T-helper 1 cell (primary cell): ENCODE measurements at regions not wholly inside any gene's neighbourhood (a gene's known extent, or its start where the extent isn't known, plus 50 kb on each side); places are given as distances from the start of the nearest gene placed in this dataset.

ENCODE experiments used
- DNase-seq, 5 donors: peaks; one replicate each; pipeline ENCODE4 v3.0.0-alpha.2; 2012 to 2020

- no peak for DNase-seq
Observed at GRCh38 chr16:6560306-6561100, 772.1 kb upstream of the RBFOX1 start.

GRCh38 chr16:6558661-6559060 lies 774.0 kb upstream of the RBFOX1 start:
- DNase-seq = no peak

- DNase-seq = no peak
Observed at GRCh38 chr16:6558126-6558525, 774.5 kb upstream of the RBFOX1 start.

GRCh38 chr16:6557353-6558023 lies 775.2 kb upstream of the RBFOX1 start:
- DNase-seq = no peak

- no peak for DNase-seq
Observed at GRCh38 chr16:6549415-6549814, 783.2 kb upstream of the RBFOX1 start.

GRCh38 chr16:6548507-6548906 lies 784.1 kb upstream of the RBFOX1 start:
- DNase-seq = no peak

GRCh38 chr16:6547131-6547530 lies 785.5 kb upstream of the RBFOX1 start:
- no peak for DNase-seq

GRCh38 chr16:6545329-6545728 lies 787.3 kb upstream of the RBFOX1 start:
- DNase-seq = no peak

GRCh38 chr16:6541267-6541666 lies 791.4 kb upstream of the RBFOX1 start:
- DNase-seq = no peak

GRCh38 chr16:6536411-6536810 lies 796.2 kb upstream of the RBFOX1 start:
- DNase-seq = no peak

- DNase-seq = no peak
Observed at GRCh38 chr16:6531067-6531466, 801.6 kb upstream of the RBFOX1 start.

GRCh38 chr16:6528217-6528616 lies 804.4 kb upstream of the RBFOX1 start:
- no peak for DNase-seq

GRCh38 chr16:6527646-6528045 lies 805.0 kb upstream of the RBFOX1 start:
- DNase-seq = no peak

GRCh38 chr16:6524501-6524900 lies 808.1 kb upstream of the RBFOX1 start:
- DNase-seq = no peak

GRCh38 chr16:6517020-6517720 lies 815.5 kb upstream of the RBFOX1 start:
- DNase-seq = no peak

- no peak for DNase-seq
Observed at GRCh38 chr16:6512512-6512911, 820.1 kb upstream of the RBFOX1 start.

- DNase-seq = no peak
Observed at GRCh38 chr16:6510261-6510660, 822.4 kb upstream of the RBFOX1 start.

GRCh38 chr16:6499413-6499812 lies 833.2 kb upstream of the RBFOX1 start:
- DNase-seq = no peak

GRCh38 chr16:6498858-6499257 lies 833.8 kb upstream of the RBFOX1 start:
- DNase-seq = no peak

GRCh38 chr16:6496996-6497395 lies 835.6 kb upstream of the RBFOX1 start:
- no peak for DNase-seq

GRCh38 chr16:6495486-6496210 lies 837.0 kb upstream of the RBFOX1 start:
- DNase-seq = no peak

GRCh38 chr16:6494716-6495115 lies 837.9 kb upstream of the RBFOX1 start:
- no peak for DNase-seq

- DNase-seq = no peak
Observed at GRCh38 chr16:6493555-6493954, 839.1 kb upstream of the RBFOX1 start.
